ENCODE measurements at regions not wholly inside any gene's neighbourhood (a gene's known extent, or its start where the extent isn't known, plus 50 kb on each side); places are given as distances from the start of the nearest gene placed in this dataset.

DNA sequence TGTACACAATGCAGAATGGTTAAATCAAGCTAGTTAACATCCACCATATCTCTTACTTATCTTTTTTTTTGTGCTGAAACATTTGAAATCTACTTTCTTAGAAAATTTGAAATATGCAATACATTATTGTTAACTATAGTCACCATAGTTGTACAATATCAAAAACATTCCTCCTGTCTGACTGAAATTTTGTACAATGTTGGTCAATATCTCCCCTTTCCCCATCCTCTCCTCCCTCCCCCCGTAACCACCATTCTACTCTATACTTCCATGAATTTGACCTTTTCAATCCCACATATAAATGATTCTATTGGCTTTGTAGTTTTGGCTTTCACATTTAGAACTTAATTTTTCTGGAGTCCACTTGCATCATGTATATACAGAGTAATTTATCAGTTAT is 63.5 kb upstream of the DCD start:
- no peak for DNase-seq

DNA sequence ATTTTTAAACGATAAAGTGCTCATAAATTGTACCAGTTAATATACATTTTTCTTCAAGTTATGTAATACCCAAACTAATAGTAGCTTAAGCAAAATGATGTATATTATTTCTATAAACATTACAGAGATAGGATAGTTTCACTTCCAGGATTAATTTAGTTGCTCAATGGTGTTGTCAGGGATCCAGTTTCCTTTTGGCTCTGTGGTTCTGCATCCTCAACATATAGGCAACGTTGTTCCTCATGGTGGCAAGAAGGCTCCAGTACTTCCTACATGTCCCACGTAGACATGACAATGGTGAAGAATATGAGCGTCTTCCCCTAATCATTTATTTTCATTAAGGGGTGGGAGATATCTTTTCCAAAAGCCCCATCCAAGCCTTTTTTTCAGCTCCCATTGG is 60.7 kb upstream of the DCD start:
- no peak for DNase-seq

DNA sequence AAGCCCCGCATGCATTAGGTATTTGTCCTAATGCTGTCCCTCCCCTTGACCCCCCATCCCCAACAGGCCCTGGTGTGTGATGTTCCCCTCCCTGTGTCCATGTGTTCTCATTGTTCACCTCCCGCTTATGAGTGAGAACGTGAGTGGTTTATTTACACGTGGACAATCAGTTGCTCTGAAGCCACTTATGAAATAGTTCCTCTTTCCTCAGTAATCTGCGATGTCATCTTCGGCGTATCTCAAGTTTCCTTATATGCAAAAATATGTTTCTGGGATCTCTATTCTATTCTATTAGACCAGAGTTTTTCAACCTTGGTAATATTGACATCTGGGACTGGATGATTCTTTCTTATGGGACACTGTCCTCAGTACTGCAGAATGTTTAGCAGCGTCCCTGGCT is 56.0 kb upstream of the DCD start:
- DNase-seq, result no peak

DNA sequence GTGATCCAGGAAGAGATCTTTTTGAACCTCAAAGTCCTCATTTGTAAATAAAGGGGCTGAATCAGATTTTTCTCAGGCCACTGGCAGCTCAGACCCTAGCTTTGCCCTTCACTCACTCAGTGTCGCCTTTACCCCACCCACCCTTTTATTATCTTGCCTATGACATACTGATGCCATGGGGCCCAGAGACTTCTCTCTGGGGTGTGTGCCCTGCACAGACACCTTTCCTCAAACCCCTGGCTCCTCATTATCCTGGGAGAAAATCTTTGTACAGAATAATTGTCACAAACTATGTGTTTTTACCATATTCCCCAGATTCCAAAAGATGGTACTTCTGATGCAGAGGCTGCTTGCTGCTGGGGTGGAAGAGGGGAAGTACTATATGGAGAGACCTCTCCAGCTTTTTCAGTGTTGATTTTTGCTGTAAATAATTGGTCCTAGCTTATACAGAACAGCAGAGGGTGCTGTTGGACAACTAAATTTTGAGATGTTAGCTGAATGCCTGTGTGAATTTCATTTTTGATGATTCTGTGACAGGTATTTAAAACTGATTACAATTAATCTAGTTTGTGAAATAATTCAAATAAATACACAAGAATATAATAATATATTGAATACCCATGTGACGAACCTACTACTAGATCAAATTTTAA is 53.9 kb upstream of the DCD start:
- DNase-seq, result peak; percentile 4

DNA sequence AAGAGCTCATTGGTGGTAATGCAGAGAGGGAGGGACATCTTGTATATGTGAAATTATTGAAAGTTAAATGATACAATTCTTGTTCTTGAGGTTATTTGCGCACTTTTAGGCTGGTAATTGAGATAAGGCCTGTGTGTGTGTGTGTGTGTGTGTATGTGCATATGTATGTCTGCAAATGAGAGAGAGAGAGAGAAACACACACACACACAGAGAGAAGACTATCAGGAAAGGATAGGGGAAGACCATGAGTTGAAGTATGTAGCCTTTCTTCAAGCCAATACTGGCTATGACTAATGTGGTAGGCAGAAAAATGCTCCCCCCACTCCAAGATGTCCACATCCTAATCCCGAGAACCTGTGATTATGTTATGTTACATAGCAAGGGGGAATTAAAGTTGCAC is 52.7 kb upstream of the DCD start:
- no peak for DNase-seq

DNA sequence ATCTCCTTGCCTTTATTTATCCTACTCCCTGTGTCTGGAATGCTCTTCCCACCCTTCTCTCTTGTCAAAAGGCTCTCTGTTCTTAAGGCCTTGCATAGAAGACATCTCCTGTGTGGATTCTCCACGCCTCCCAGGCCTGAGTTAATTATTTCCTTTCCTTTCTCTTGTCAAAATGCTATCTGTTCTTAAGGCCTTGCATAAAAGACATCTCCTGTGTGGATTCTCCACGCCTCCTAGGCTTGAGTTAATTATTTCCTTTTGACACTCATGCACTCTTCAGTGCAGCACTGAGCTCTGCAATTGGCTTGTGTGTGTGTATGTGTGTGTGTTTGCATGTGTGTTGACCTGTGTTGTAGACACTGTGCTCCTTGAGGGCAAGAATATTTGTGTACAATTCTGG is 52.1 kb upstream of the DCD start:
- no peak for DNase-seq

Measured in NCI-H526 treated with DMSO at 0.1 percent for 48 hours (cell line).